Nephron progenitor cell (in vitro differentiated cells): ENCODE measurements at regions not wholly inside any gene's neighbourhood (a gene's known extent, or its start where the extent isn't known, plus 50 kb on each side); places are given as distances from the start of the nearest gene placed in this dataset.

ENCODE experiments used
- DNase-seq: peaks from one replicate; pipeline ENCODE4 v3.0.0; 2021
- H3K27ac Mint-ChIP-seq: 2 replicates; pipeline ENCODE4 v1.8.0; 2021; ENCODE audit warnings: mild to moderate bottlenecking, moderate library complexity, mixed read lengths
- H3K27me3 Mint-ChIP-seq: 2 replicates; pipeline ENCODE4 v1.8.0; 2021; ENCODE audit warnings: mild to moderate bottlenecking, low read depth, mixed read lengths; ENCODE audit not compliant: poor library complexity
- H3K36me3 Mint-ChIP-seq: 2 replicates; pipeline ENCODE4 v1.8.0; 2021; ENCODE audit warnings: low read depth, mixed read lengths
- H3K4me1 Mint-ChIP-seq: 2 replicates; pipeline ENCODE4 v1.8.0; 2021; ENCODE audit warnings: mixed read lengths
- H3K4me3 Mint-ChIP-seq: 2 replicates; pipeline ENCODE4 v1.8.0; 2021; ENCODE audit warnings: mild to moderate bottlenecking, moderate library complexity, mixed read lengths
- H3K9me3 Mint-ChIP-seq: 2 replicates; pipeline ENCODE4 v1.8.0; 2021; ENCODE audit warnings: mild to moderate bottlenecking, moderate library complexity, mixed read lengths
- TF ChIP-seq, protein P1 (sequence below): fragments of 200-600 bp; sonication (generic); IDR thresholded peaks from 2 replicates; pipeline ENCODE4 v1.5.0; 2021; ENCODE audit warnings: antibody characterized with exemption

- Mint-ChIP-seq H3K9me3 (peaks cover 3% of the 10 kb centered on the region), H3K4me3 (no peak overlapping the region), H3K36me3 (no peaks in the 10 kb centered on the region), H3K27me3 (no peaks in the 10 kb centered on the region), H3K27ac (no peak overlapping the region), H3K4me1 (no peaks in the 10 kb centered on the region)
- TF ChIP-seq, protein P1, sequence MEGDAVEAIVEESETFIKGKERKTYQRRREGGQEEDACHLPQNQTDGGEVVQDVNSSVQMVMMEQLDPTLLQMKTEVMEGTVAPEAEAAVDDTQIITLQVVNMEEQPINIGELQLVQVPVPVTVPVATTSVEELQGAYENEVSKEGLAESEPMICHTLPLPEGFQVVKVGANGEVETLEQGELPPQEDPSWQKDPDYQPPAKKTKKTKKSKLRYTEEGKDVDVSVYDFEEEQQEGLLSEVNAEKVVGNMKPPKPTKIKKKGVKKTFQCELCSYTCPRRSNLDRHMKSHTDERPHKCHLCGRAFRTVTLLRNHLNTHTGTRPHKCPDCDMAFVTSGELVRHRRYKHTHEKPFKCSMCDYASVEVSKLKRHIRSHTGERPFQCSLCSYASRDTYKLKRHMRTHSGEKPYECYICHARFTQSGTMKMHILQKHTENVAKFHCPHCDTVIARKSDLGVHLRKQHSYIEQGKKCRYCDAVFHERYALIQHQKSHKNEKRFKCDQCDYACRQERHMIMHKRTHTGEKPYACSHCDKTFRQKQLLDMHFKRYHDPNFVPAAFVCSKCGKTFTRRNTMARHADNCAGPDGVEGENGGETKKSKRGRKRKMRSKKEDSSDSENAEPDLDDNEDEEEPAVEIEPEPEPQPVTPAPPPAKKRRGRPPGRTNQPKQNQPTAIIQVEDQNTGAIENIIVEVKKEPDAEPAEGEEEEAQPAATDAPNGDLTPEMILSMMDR = no peak
- no peak for DNase-seq
Measured at GRCh38 chr13:37954191-37954590, 84.6 kb upstream of the TRPC4 start.

DNA sequence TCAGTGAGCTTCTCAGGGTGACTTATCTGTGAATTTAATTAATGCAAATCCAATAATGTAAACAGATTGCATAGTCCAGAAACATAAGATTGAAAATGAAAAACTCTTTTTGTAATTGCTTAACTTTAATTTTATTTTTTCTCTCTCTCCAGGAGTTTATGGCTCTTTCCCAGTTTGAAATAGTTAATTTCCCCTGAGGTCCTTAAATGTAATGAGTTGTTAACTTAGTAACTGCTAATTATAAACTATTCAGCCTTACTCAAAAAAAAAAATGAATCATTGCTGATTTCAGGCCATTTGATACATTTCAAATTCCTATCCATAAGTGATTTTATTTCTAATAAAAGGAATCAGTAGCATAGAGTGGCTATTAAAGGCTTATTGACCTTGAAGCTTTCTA, 84.1 kb upstream of the TRPC4 start:
- Mint-ChIP-seq H3K36me3 (no peaks in the 10 kb centered on the region), H3K9me3 (peaks cover 3% of the 10 kb centered on the region), H3K27ac (no peak overlapping the region), H3K27me3 (no peaks in the 10 kb centered on the region), H3K4me3 (no peak overlapping the region), H3K4me1 (no peaks in the 10 kb centered on the region)
- TF ChIP-seq, protein P1 = no peak
- no peak for DNase-seq

- Mint-ChIP-seq H3K27me3 (no peaks in the 10 kb centered on the region), H3K36me3 (no peaks in the 10 kb centered on the region), H3K4me1 (no peaks in the 10 kb centered on the region), H3K4me3 (no peak overlapping the region), H3K9me3 (peaks cover 3% of the 10 kb centered on the region), H3K27ac (no peak overlapping the region)
- DNase-seq = no peak
- TF ChIP-seq, protein P1 = no peak
Measured at GRCh38 chr13:37950016-37950415, 80.4 kb upstream of the TRPC4 start.

DNA sequence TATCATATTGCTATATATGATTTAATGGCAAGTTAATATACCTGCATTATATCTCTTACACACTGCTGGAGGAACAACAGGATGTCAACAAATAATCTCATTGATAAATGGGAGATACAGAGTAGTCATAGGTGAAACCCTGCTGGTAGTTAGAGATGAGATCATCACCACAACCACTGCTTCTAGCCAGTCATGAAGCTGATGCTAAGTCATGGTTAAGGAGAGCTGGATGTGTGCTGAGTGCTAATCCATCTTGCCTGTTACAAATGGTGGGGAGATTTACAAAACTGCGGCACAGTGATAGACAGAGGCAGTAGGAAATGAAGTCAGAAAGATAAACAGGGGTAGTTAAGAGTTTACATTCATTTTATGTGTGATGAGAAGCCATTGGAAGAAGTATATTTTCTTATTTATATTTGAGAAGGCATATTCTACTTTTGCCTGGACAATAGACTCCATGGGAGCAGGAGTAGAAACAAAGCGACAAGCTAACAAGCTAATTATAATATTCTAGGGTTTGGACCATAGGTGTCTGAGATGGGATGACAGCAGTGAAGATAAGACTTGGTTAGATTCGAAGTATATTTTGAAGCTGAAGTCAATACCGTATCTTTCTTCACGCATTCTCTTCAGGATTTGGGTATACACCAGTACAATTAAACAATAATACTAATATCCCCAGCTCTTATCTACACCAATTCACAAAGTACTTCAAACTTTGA, 78.0 kb upstream of the TRPC4 start:
- H3K36me3 Mint-ChIP-seq = no peaks in the 10 kb centered on the region

GRCh38 chr13:37945651-37946575, 76.3 kb upstream of the TRPC4 start:
- Mint-ChIP-seq H3K36me3 (no peaks in the 10 kb centered on the region), H3K4me1 (peaks cover 9% of the 10 kb centered on the region), H3K9me3 (no peaks in the 10 kb centered on the region), H3K4me3 (no peak overlapping the region), H3K27ac (no peak overlapping the region), H3K27me3 (no peaks in the 10 kb centered on the region)
- no peak for DNase-seq
- TF ChIP-seq, protein P1 = no peak

More for the DNA sequence above, 78.0 kb upstream of the TRPC4 start:
- H3K4me3 Mint-ChIP-seq = no peak overlapping the region
- no peak overlapping the region for H3K27ac Mint-ChIP-seq
- TF ChIP-seq, protein P1 = no peak
- no peaks in the 10 kb centered on the region for H3K27me3 Mint-ChIP-seq
- peaks cover 9% of the 10 kb centered on the region for H3K4me1 Mint-ChIP-seq
- no peak for DNase-seq
- peaks cover 3% of the 10 kb centered on the region for H3K9me3 Mint-ChIP-seq
